ENCODE measurements at regions not wholly inside any gene's neighbourhood (a gene's known extent, or its start where the extent isn't known, plus 50 kb on each side); places are given as distances from the start of the nearest gene placed in this dataset.

GRCh38 chr11:116500026-116500946 lies 272.5 kb downstream of the BUD13 start:
- TF ChIP-seq POLR2A (IDR thresholded peaks at IDR 0.05) = no peak
- TF ChIP-seq CTCF (IDR thresholded peaks at IDR 0.05 in 4 of 5, conservative IDR thresholded peaks at IDR 0.05 in 1 of 5) = no peak
- DNase-seq (no peak), ATAC-seq (no peak)
- intact Hi-C loops (cut with DNase I; ENCODE audit: low total_unique reads) (no loop called here), in situ Hi-C loops (cut with MboI; ENCODE audit: low sequenced_read_pairs in 4 of 4) (no loop called here)
- Histone ChIP-seq H3K27ac (no peak overlapping the region), H3K36me3 (no peaks in the 10 kb centered on the region), H3K4me3 (no peak overlapping the region), H3K27me3 (peaks cover 6 to 14% (median 13%) of the 10 kb centered on the region in 3 donors), H3K4me1 (peaks cover 2 to 5% of the 10 kb centered on the region in 2 donors), H3K9me3 (no peaks in the 10 kb centered on the region)

GRCh38 chr11:116499396-116500003 lies 273.3 kb downstream of the BUD13 start:
- in situ Hi-C loops (cut with MboI; ENCODE audit: low sequenced_read_pairs in 4 of 4) = no loop called here

GRCh38 chr11:116498161-116498560 lies 274.6 kb downstream of the BUD13 start:
- no peak for TF ChIP-seq CTCF (IDR thresholded peaks at IDR 0.05 in 4 of 5, conservative IDR thresholded peaks at IDR 0.05 in 1 of 5)
- no peak for TF ChIP-seq POLR2A (IDR thresholded peaks at IDR 0.05)
- DNase-seq (no peak), ATAC-seq (no peak)
- in situ Hi-C loops (cut with MboI; ENCODE audit: low sequenced_read_pairs in 4 of 4) (no loop called here), intact Hi-C loops (cut with DNase I; ENCODE audit: low total_unique reads) (no loop called here)
- Histone ChIP-seq H3K27me3 (peaks cover 6 to 14% (median 13%) of the 10 kb centered on the region in 3 donors), H3K4me3 (no peak overlapping the region), H3K27ac (no peak overlapping the region), H3K36me3 (no peaks in the 10 kb centered on the region), H3K9me3 (no peaks in the 10 kb centered on the region), H3K4me1 (no peaks in the 10 kb centered on the region)

More at GRCh38 chr11:116499396-116500003, 273.3 kb downstream of the BUD13 start:
- no peak overlapping the region for H3K27ac ChIP-seq
- ATAC-seq (no peak), DNase-seq (peak; percentile 12 to 39)
- peak in 2 of 5 experiments; percentile 32 to 42 for TF ChIP-seq CTCF (IDR thresholded peaks at IDR 0.05 in 4 of 5, conservative IDR thresholded peaks at IDR 0.05 in 1 of 5)
- no peak for TF ChIP-seq POLR2A (IDR thresholded peaks at IDR 0.05)
- peaks cover 2 to 5% of the 10 kb centered on the region in 2 donors for H3K4me1 ChIP-seq
- no peak overlapping the region for H3K4me3 ChIP-seq
- H3K36me3 ChIP-seq = no peaks in the 10 kb centered on the region
- H3K9me3 ChIP-seq = no peaks in the 10 kb centered on the region
- intact Hi-C loops (cut with DNase I; ENCODE audit: low total_unique reads) = no loop called here
- H3K27me3 ChIP-seq = peaks cover 6 to 14% (median 13%) of the 10 kb centered on the region in 3 donors

- in situ Hi-C loops (cut with MboI; ENCODE audit: low sequenced_read_pairs in 4 of 4) = no loop called here
- Histone ChIP-seq H3K36me3 (no peaks in the 10 kb centered on the region), H3K9me3 (no peaks in the 10 kb centered on the region), H3K4me1 (no peaks in the 10 kb centered on the region), H3K27ac (no peak overlapping the region), H3K27me3 (peaks cover 0 to 13% (median 13%) of the 10 kb centered on the region in 3 donors), H3K4me3 (no peak overlapping the region)
- ATAC-seq (no peak), DNase-seq (no peak)
- TF ChIP-seq CTCF (IDR thresholded peaks at IDR 0.05 in 4 of 5, conservative IDR thresholded peaks at IDR 0.05 in 1 of 5) = no peak
- TF ChIP-seq POLR2A (IDR thresholded peaks at IDR 0.05) = no peak
- intact Hi-C loops (cut with DNase I; ENCODE audit: low total_unique reads) = no loop called here
Measured at GRCh38 chr11:116492600-116492999, 280.2 kb downstream of the BUD13 start.

Measured in gastrocnemius medialis (tissue), 4 donors.